Sigmoid colon (tissue), 6 donors: ENCODE measurements at regions not wholly inside any gene's neighbourhood (a gene's known extent, or its start where the extent isn't known, plus 50 kb on each side); places are given as distances from the start of the nearest gene placed in this dataset.
"Not testable (repeated sequence)": the region's sequence is repeated elsewhere in the genome, so short reads cannot be mapped to it uniquely, and the experiment has no call there.

Experiments used
- DNase-seq: peaks from one replicate; pipeline ENCODE4 v3.0.0-alpha.2; 2019
- H3K27ac ChIP-seq, 4 donors: fragments of 200-600 bp; sonication (generic); one replicate each; pipeline ENCODE4 v1.5.1; 2016 to 2019; ENCODE audit warnings: mild to moderate bottlenecking in 1 of 4
- H3K27me3 ChIP-seq, 3 donors: fragments of 200-600 bp; sonication (generic); one replicate each; pipeline ENCODE4 v1.5.1; 2019; ENCODE audit warnings: mild to moderate bottlenecking in 1 of 3
- H3K36me3 ChIP-seq, 4 donors: fragments of 200-600 bp; sonication (generic); one replicate each; pipeline ENCODE4 v1.5.1; 2016 to 2019
- H3K4me1 ChIP-seq, 4 donors: fragments of 200-600 bp; sonication (generic); one replicate each; pipeline ENCODE4 v1.5.1; 2017 to 2019
- H3K4me3 ChIP-seq, 4 donors: fragments of 200-600 bp; sonication (generic); one replicate each; pipeline ENCODE4 v1.5.1; 2017 to 2019; ENCODE audit warnings: mild to moderate bottlenecking in 2 of 4, moderate library complexity in 1 of 4
- H3K9me3 ChIP-seq, 4 donors: fragments of 200-600 bp in 3 of 4; sonication (generic) in 3 of 4; one replicate each; pipeline versions ENCODE4 v1.5.1 to v1.6.1; 2013 to 2019
- CTCF ChIP-seq, 4 experiments: fragments of 450-650 bp in 3 of 4; fragments of 200-600 bp in 1 of 4; IDR thresholded peaks; one replicate each; pipeline ENCODE4 v1.5.1; 2016 to 2019; ENCODE audit warnings: antibody characterized with exemption in 4 of 4, mild to moderate bottlenecking in 3 of 4, moderate library complexity in 2 of 4
- EP300 ChIP-seq, 4 donors: sonication (generic); formaldehyde crosslinking; IDR thresholded peaks; one replicate each; pipeline ENCODE4 v1.6.1; 2017; ENCODE audit warnings: antibody characterized with exemption in 4 of 4
- POLR2A ChIP-seq, 2 donors: fragments of 450-650 bp; IDR thresholded peaks; one replicate each; pipeline ENCODE4 v1.6.1; 2016; ENCODE audit warnings: antibody characterized with exemption in 2 of 2, mild to moderate bottlenecking in 2 of 2, moderate library complexity in 2 of 2
- POLR2AphosphoS5 ChIP-seq, 4 donors: sonication (generic); formaldehyde crosslinking; IDR thresholded peaks; one replicate each; pipeline ENCODE4 v1.6.1; 2017; ENCODE audit warnings: antibody characterized with exemption in 4 of 4
- WGBS, 2 donors: extraction: QIAGEN DNeasy Blood & Tissue Kit; methylation state at CpG; one replicate each; pipeline ENCODE4 v1.1.7; 2013; 5-methylcytosine and 5-hydroxymethylcytosine counted together
- intact Hi-C: fragments of 100-400 bp; cut with DNase I; formaldehyde crosslinking; loops from one replicate; pipeline ENCODE4 v1.15.1; 2023
- donor health status: healthy with polysubstance abuse.
- donor health status: healthy.

DNA sequence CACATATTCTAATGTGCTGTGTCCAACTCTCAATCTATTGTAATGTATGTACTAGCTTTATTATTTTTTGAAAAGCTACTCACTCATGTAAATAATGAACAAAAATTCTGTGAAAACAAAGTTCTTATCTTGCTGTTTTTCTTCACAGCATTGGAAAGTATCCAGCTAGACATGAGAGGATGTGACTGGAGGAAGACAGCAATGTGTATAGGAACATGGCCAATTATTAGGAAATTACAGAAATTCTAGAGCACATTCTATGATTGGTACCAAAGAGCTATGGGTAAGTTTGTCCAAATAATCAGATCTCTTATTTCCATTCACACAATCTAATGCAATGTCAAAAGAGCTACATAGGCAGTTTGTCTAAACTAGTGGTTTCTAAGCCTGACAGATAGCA lies 1100.2 kb downstream of the FSCB start:
- intact Hi-C loops = no loop called here
- Histone ChIP-seq H3K27ac (no peak overlapping the region), H3K9me3 (no peaks in the 10 kb centered on the region), H3K27me3 (no peaks in the 10 kb centered on the region), H3K4me1 (no peaks in the 10 kb centered on the region), H3K36me3 (no peaks in the 10 kb centered on the region), H3K4me3 (no peak overlapping the region)
- DNase-seq = no peak
- no peak for TF ChIP-seq POLR2AphosphoS5 (IDR thresholded peaks at IDR 0.05)
- TF ChIP-seq EP300 (IDR thresholded peaks at IDR 0.05) = no peak
- TF ChIP-seq POLR2A (IDR thresholded peaks at IDR 0.05) = no peak
- TF ChIP-seq CTCF (IDR thresholded peaks at IDR 0.05) = no peak

- intact Hi-C loops = no loop called here
- DNase-seq = no peak
- Histone ChIP-seq H3K36me3 (no peaks in the 10 kb centered on the region), H3K4me3 (no peak overlapping the region), H3K4me1 (no peaks in the 10 kb centered on the region), H3K9me3 (no peaks in the 10 kb centered on the region), H3K27ac (no peak overlapping the region), H3K27me3 (no peaks in the 10 kb centered on the region)
- TF ChIP-seq POLR2A (IDR thresholded peaks at IDR 0.05) = no peak
- 7 to 32% methylated on average over 1 of the region's 1 CpG for WGBS, 2 donors
These were observed 1107.8 kb downstream of the FSCB start for GRCh38 chr14:43399289-43399688.

- not testable (repeated sequence) for DNase-seq, H3K9me3 ChIP-seq
These were observed 1136.6 kb downstream of the FSCB start for GRCh38 chr14:43370565-43370896.

DNA sequence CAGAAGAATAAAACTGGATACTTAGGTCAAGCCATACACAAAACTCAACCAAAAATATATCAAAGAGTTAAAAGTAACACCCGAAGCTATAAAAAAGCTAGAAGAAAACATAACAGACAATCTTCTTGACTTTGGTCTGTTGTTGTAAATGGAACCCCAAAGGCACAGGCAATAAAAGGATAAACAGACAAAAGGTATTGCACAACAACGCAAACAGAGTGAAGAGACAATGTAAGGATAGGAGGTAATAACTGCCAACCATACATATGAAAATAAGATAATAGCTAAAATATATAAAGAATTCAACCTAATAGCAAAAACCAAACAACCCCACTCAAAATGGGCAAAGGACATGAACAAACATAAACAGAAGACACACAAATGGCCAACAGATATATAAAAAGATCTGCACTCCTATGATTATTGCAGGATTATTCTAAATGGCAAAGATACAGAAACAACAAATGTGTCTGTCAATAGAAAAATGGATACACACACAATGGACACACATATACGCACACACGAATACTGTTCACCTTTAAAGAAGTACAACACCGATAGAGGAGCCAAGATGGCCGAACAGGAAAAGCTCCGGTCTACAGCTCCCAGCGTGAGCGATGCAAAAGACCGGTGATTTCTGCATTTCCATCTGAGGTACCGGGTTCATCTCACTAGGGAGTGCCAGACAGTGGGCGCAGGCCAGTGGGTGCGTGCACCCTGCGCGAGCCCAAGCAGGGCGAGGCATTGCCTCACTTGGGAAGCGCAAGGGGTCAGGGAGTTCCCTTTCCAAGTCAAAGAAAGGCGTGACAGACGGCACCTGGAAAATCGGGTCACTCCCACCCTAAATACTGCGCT lies 1137.1 kb downstream of the FSCB start:
- Histone ChIP-seq H3K27ac (no peak overlapping the region), H3K9me3 (no peaks in the 10 kb centered on the region), H3K4me3 (no peak overlapping the region), H3K36me3 (no peaks in the 10 kb centered on the region), H3K27me3 (no peaks in the 10 kb centered on the region), H3K4me1 (no peaks in the 10 kb centered on the region)
- DNase-seq = peak; percentile 42
- 91 to 95% methylated on average over 21 of the region's 21 CpGs for WGBS, 2 donors
- intact Hi-C loops = no loop called here
- TF ChIP-seq CTCF (IDR thresholded peaks at IDR 0.05) (no peak), EP300 (IDR thresholded peaks at IDR 0.05) (no peak), POLR2AphosphoS5 (IDR thresholded peaks at IDR 0.05) (no peak), POLR2A (IDR thresholded peaks at IDR 0.05) (no peak)

More at GRCh38 chr14:43370565-43370896, 1136.6 kb downstream of the FSCB start:
- H3K4me1 ChIP-seq, H3K27ac ChIP-seq, H3K4me3 ChIP-seq, intact Hi-C loops, H3K36me3 ChIP-seq, H3K27me3 ChIP-seq: not testable (repeated sequence)
- WGBS, 2 donors = 79 to 86% methylated on average over 8 of the region's 8 CpGs

DNA sequence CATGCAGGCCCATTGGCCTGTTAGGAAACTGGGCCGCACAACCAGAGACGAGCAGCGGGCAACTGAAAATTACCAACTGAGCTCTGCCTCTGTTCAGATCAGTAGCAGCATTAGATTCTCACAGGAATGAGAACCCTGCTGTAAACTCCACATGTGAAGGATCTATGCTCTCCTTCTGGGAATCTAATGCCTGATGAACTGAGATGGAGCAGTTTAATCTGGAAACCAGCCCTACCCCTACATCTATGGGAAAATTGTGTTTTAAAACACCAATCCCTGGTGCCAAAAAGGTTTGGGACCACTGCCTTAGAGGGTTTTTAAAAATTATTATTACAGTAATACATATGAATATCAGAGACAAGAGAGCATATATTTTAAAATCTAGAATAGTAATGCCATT lies 1144.5 kb downstream of the FSCB start:
- TF ChIP-seq EP300 (IDR thresholded peaks at IDR 0.05) (no peak), POLR2AphosphoS5 (IDR thresholded peaks at IDR 0.05) (no peak), CTCF (IDR thresholded peaks at IDR 0.05) (no peak), POLR2A (IDR thresholded peaks at IDR 0.05) (no peak)
- Histone ChIP-seq H3K9me3 (no peaks in the 10 kb centered on the region), H3K4me3 (no peak overlapping the region), H3K4me1 (no peaks in the 10 kb centered on the region), H3K36me3 (no peaks in the 10 kb centered on the region), H3K27ac (no peak overlapping the region), H3K27me3 (no peaks in the 10 kb centered on the region)
- intact Hi-C loops = no loop called here
- DNase-seq = no peak
- 94 to 97% methylated on average over 3 of the region's 3 CpGs for WGBS, 2 donors

DNA sequence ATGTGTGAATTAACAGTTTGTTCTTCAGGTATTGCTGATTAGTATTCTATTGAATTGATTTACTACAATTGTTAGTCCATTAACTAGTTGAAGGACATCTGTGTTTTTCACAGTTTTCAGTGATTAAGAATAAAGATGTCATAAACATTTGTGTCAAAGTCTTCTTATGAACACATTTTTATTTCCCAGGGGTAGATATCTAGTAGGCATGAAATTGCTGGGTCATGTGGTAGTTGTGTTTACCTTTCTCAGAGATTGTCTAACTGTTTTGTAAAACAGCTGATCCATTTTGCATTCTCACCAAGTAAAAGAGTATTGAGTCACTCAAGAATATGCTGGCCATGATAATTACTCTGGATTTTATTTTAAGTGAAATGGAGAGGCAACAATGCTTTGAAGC lies 1145.3 kb downstream of the FSCB start:
- H3K27ac ChIP-seq = no peak overlapping the region
- no peak overlapping the region for H3K4me3 ChIP-seq
- intact Hi-C loops = no loop called here
- no peaks in the 10 kb centered on the region for H3K27me3 ChIP-seq
- H3K9me3 ChIP-seq = no peaks in the 10 kb centered on the region
- no peak for DNase-seq
- no peak for TF ChIP-seq EP300 (IDR thresholded peaks at IDR 0.05)
- no peak for TF ChIP-seq POLR2AphosphoS5 (IDR thresholded peaks at IDR 0.05)
- no peak for TF ChIP-seq POLR2A (IDR thresholded peaks at IDR 0.05)
- TF ChIP-seq CTCF (IDR thresholded peaks at IDR 0.05) = no peak
- H3K36me3 ChIP-seq = no peaks in the 10 kb centered on the region
- no peaks in the 10 kb centered on the region for H3K4me1 ChIP-seq
